K562 (cell line): ENCODE measurements at regions not wholly inside any gene's neighbourhood (a gene's known extent, or its start where the extent isn't known, plus 50 kb on each side); places are given as distances from the start of the nearest gene placed in this dataset.

Source experiments
- ATAC-seq: fragments of 200-7000 bp; cut with Tn5 transposase; 3 replicates; pipeline ENCODE4 v1.9.1; 2020; ENCODE audit warnings: moderate library complexity
- BruUV-seq: library from RNA; stranded (reverse); fragments of 400-500 nt; replicated peaks from 2 replicates; lab custom pipeline; 2021; lab: Mats Ljungman, UMichigan
- CTCF ChIA-PET: fragments of 300-600 bp; formaldehyde crosslinking; extraction: SDS; loops from one replicate; lab custom pipeline; 2021; ENCODE audit warnings: low intra/inter-chr PET ratio; lab: Yijun Ruan, JAX
- POLR2A ChIA-PET: fragments of 300-600, 350-650 bp; sonication (Branson Sonifier 250); formaldehyde crosslinking; extraction: SDS; loops from one replicate; lab custom pipeline; 2021; ENCODE audit warnings: antibody characterized with exemption, inconsistent platforms; lab: Yijun Ruan, JAX
- DNase-seq, 4 experiments: peaks; one replicate each; pipeline versions ENCODE4 v3.0.0 to v3.0.0-alpha.2; 2011 to 2018; ENCODE audit warnings: low spot score in 3 of 4, mixed read lengths in 3 of 4; ENCODE audit errors: extremely low read depth in 1 of 4
- FAIRE-seq: peaks from 2 replicates; lab custom pipeline; 2011; peaks lifted over from hg19 to GRCh38; lab: Jason Lieb, UNC
- H2AFZ ChIP-seq: 2 replicates; pipeline ENCODE4 v1.6.0; 2011; ENCODE audit warnings: low read depth, low read length, control low read depth, inconsistent platforms
- H3K27ac ChIP-seq: fragments of 200-600 bp; 3 replicates; pipeline ENCODE4 v1.8.0; 2011; ENCODE audit warnings: low read depth, mild to moderate bottlenecking, control low read depth, inconsistent platforms, low read length, moderate library complexity, mixed read lengths; ENCODE audit errors: extremely low read depth
- H3K27me3 ChIP-seq, 2 experiments: fragments of 300-600 bp in 1 of 2; 2 replicates in 1 of 2; 3 replicates in 1 of 2; pipeline versions ENCODE4 v1.6.0 to v1.8.0; 2011; ENCODE audit warnings: inconsistent platforms in 2 of 2, low read length in 2 of 2, mild to moderate bottlenecking in 1 of 2, mixed read lengths in 1 of 2, moderate library complexity in 1 of 2; ENCODE audit not compliant: control insufficient read depth in 2 of 2, insufficient read depth in 2 of 2
- H3K36me3 ChIP-seq: fragments of 300-600 bp; 3 replicates; pipeline ENCODE4 v1.8.0; 2011; ENCODE audit warnings: mild to moderate bottlenecking, low read length, inconsistent platforms; ENCODE audit not compliant: control insufficient read depth, insufficient read depth
- H3K4me1 ChIP-seq, 2 experiments: fragments of 200-600 bp in 1 of 2; replicated peaks in 1 of 2; 2 replicates in 1 of 2; 3 replicates in 1 of 2; pipeline versions ENCODE4 v1.5.1 to v1.8.0; 2011; ENCODE audit warnings: inconsistent platforms in 2 of 2, low read length in 2 of 2, mild to moderate bottlenecking in 1 of 2, mixed read lengths in 1 of 2, moderate library complexity in 1 of 2; ENCODE audit not compliant: control insufficient read depth in 2 of 2, insufficient read depth in 2 of 2
- H3K4me2 ChIP-seq: 2 replicates; pipeline ENCODE4 v1.6.1; 2011; ENCODE audit warnings: low read length, control low read depth, inconsistent platforms, mixed read lengths; ENCODE audit not compliant: insufficient read depth
- H3K4me3 ChIP-seq: fragments of 200-600 bp; sonication (generic), shearing (Covaris generic); 2 replicates; pipeline ENCODE4 v1.5.1; 2016; ENCODE audit warnings: control low read depth, inconsistent platforms
- H3K79me2 ChIP-seq: fragments of 200-600 bp; 3 replicates; pipeline ENCODE4 v1.8.0; 2011; ENCODE audit warnings: low read length, inconsistent platforms; ENCODE audit not compliant: control insufficient read depth, insufficient read depth
- H3K9ac ChIP-seq, 2 experiments: 2 replicates each; pipeline versions ENCODE4 v1.6.0 to v1.6.1; 2011; ENCODE audit warnings: low read depth in 2 of 2, low read length in 2 of 2, control low read depth in 1 of 2, inconsistent platforms in 1 of 2, mild to moderate bottlenecking in 1 of 2, mixed read lengths in 1 of 2; ENCODE audit not compliant: insufficient read depth in 1 of 2
- H3K9me1 ChIP-seq: one replicate; pipeline ENCODE4 v1.6.0; 2011; ENCODE audit warnings: inconsistent platforms, mild to moderate bottlenecking, low read length, moderate library complexity; ENCODE audit not compliant: control insufficient read depth, insufficient read depth
- H3K9me3 ChIP-seq: replicated peaks from 2 replicates; pipeline ENCODE4 v1.5.1; 2011; ENCODE audit warnings: low read depth, low read length, inconsistent platforms; ENCODE audit not compliant: control insufficient read depth, insufficient read depth
- H4K20me1 ChIP-seq: replicated peaks from 2 replicates; pipeline ENCODE4 v1.6.1; 2011; ENCODE audit warnings: low read length, inconsistent platforms, mixed read lengths; ENCODE audit not compliant: control insufficient read depth, insufficient read depth
- CBX5 ChIP-seq: IDR thresholded peaks from 2 replicates; pipeline ENCODE4 v1.6.1; 2014; ENCODE audit warnings: low read depth, borderline replicate concordance
- E2F3 ChIP-seq: fragments of 250-450 bp; sonication (Bioruptor Pico); IDR thresholded peaks from 2 replicates; pipeline ENCODE4 v1.4.0; 2020; ENCODE audit warnings: mild to moderate bottlenecking
- L3MBTL2 ChIP-seq: fragments of 450-650 bp; IDR thresholded peaks from 2 replicates; pipeline ENCODE4 v1.6.1; 2016; ENCODE audit warnings: mild to moderate bottlenecking, moderate library complexity
- MAZ ChIP-seq, 2 experiments: fragments of 450-650 bp in 1 of 2; sonication (generic) in 1 of 2; formaldehyde crosslinking; IDR thresholded peaks in 1 of 2; conservative IDR thresholded peaks in 1 of 2; 2 replicates each; pipeline versions ENCODE4 v1.4.0 to v1.5.0; 2020; ENCODE audit warnings: mild to moderate bottlenecking in 1 of 2, missing genetic modification reagents in 1 of 2
- MTA3 ChIP-seq: fragments of 450-650 bp; formaldehyde crosslinking; IDR thresholded peaks from 2 replicates; pipeline ENCODE4 v1.6.1; 2017; ENCODE audit warnings: mild to moderate bottlenecking, borderline replicate concordance
- RBBP5 ChIP-seq: fragments of 200-600 bp; sonication (generic); IDR thresholded peaks from 2 replicates; pipeline ENCODE4 v1.6.1; 2012; ENCODE audit warnings: borderline replicate concordance, mild to moderate bottlenecking, low read length, control low read depth, inconsistent platforms; ENCODE audit not compliant: insufficient read depth, poor library complexity, severe bottlenecking
- RBM22 ChIP-seq: fragments of 200-400 bp; formaldehyde crosslinking; IDR thresholded peaks from 2 replicates; pipeline ENCODE4 v1.6.1; 2018; ENCODE audit warnings: low read length, low read depth; ENCODE audit not compliant: poor library complexity, severe bottlenecking
- STAT5A ChIP-seq: IDR thresholded peaks from 2 replicates; pipeline ENCODE4 v1.6.1; 2012; ENCODE audit warnings: low read length, inconsistent platforms, borderline replicate concordance
- U2AF2 ChIP-seq: fragments of 200-400 bp; formaldehyde crosslinking; optimal IDR thresholded peaks from 2 replicates; pipeline ENCODE3; 2017; ENCODE audit warnings: low read depth, mild to moderate bottlenecking, low read length
- ZNF586 ChIP-seq: fragments of 450-650 bp; formaldehyde crosslinking; conservative IDR thresholded peaks from 2 replicates; pipeline ENCODE4 v1.4.0; 2020; ENCODE audit warnings: mild to moderate bottlenecking, moderate library complexity
- WGBS: fragments of 100-300 bp; shearing (Covaris generic); methylation state at CpG from one replicate; pipeline ENCODE4 v1.1.6; 2016; ENCODE audit warnings: low coverage, mixed read lengths; ENCODE audit not compliant: insufficient coverage; ENCODE audit errors: missing lambda C conversion rate; 5-methylcytosine and 5-hydroxymethylcytosine counted together
- in situ Hi-C: fragments of 300-500 bp; cut with MboI; formaldehyde crosslinking; loops from 4 replicates; pipeline ENCODE4 v1.15.0; 2018; ENCODE audit warnings: inconsistent platforms, mixed read lengths
- intact Hi-C: fragments of 100-400 bp; cut with micrococcal nuclease; formaldehyde crosslinking; loops from 2 replicates; pipeline ENCODE4 v1.14.2; 2022
- TF ChIP-seq, protein P1 (sequence below): IDR thresholded peaks from 2 replicates; pipeline ENCODE4 v1.6.1; 2011; ENCODE audit not compliant: insufficient read length; ENCODE audit errors: extremely low read depth
- TF ChIP-seq, protein P2 (sequence below): sonication (generic); formaldehyde crosslinking; IDR thresholded peaks from 2 replicates; pipeline ENCODE4 v1.8.0; 2022; ENCODE audit warnings: mild to moderate bottlenecking, missing genetic modification reagents, borderline replicate concordance

DNA sequence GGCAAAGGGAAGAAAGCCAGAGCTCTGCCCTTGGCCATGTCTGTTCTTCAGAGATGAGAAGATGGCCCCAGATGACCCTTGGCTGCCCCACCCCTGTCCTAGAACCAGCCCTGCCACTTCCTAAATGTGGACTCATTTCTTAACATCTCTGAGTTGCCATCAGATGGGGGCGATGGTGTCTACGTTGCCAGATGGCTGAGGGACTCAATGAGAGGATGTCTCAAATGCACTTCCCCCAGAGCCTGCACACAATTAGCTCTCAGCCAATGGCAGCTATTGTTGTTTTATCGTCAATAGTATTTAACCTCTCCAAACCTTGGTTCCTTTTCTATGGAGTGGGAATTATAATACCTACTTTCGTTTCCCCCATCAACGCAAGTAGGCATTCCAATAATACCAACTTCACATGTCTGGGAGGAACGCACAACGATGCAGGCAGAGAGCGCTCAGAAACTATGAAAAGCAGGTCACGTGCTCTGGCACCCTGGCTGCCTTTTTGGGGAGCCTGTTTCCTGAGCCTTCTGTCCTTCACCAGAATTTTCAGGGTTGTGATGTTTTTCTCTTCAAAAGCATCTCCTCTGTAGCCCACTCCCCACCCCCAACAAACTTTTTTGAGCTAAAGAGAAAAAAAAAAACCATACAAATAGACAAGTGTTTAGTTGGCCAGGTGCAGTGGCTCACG, 100.3 kb downstream of the MCFD2 start (continued):
- TF ChIP-seq CBX5 = no peak

DNA sequence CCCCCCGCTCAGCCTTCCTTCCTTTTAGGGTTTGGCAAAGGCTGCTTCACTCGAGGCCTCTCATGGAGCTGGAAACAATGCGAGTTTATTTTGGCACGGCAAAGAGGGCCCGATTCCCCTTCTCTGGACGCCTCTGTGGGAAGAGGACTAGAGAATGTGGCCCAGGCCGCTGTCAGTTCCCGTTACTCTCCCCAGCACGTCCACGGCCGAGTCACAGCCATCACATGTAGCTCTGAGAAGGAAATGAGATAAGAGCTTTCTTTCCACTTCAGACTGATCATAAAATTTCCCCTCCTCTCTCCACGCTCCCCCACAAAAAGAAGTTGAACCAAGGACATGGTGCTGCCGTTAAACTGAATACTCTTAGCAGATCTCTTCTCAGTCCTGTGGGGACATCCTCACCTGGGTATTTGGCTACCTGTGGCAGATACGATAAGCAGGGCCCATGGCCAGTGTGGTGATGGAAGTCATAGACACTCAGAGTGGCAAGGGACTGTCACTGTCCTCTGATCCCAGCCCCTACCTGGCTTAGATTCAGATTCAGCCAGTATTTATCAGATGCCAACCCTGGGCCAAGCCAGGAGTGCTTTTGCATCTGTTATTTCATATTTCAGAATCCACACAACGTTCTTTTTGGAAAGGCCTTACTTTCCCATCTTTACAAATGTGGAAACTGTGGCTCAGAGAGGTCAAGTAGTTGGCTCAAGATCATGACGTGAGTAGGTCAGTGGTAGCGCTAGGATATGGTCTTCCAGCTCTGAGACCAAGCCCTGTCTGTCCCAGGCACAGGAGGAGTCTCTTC, 101.2 kb downstream of the MCFD2 start:
- Histone ChIP-seq H3K9ac (peak overlapping the region in 1 of 2 experiments; percentile 47; a peak in 1 of 4 replicates), H3K4me1 (peaks cover 6 to 7% of the 10 kb centered on the region in 2 experiments; a peak in 3 of 5 replicates), H2AFZ (peak overlapping the region; percentile 22; the same call in 1 of the 2 replicates), H3K27me3 (peaks cover 16 to 47% of the 10 kb centered on the region in 2 experiments; a peak in 4 of 5 replicates), H3K79me2 (no peaks in the 10 kb centered on the region), H3K36me3 (no peaks in the 10 kb centered on the region), H3K27ac (no peak overlapping the region), H3K9me3 (no peaks in the 10 kb centered on the region), H3K4me3 (no peak overlapping the region), H4K20me1 (0 out of 2 replicates have a peak, but pooled peaks cover 3% of the 10 kb centered on the region), H3K9me1 (no peaks in the 10 kb centered on the region), H3K4me2 (no peak overlapping the region)
- intact Hi-C loops (no loop called here), in situ Hi-C loops (no loop called here)
- ATAC-seq (peak; percentile 35; the same call in 2 of the 3 replicates), DNase-seq (peak in 1 of 4 experiments; percentile 16), FAIRE-seq (no peak)
- CTCF ChIA-PET = no interaction called here
- no TSS peak for BruUV-seq
- POLR2A ChIA-PET = interaction anchor here (0.5 to 2.1 kb wide), 6 partner anchors 9 to 1560 kb away, joined by 3 to 7 read pairs (median 3); no protein-coding TSS in a partner anchor
- WGBS = 12% methylated on average over 17 of the region's 17 CpGs
- TF ChIP-seq ZNF586 (CRISPR knock-in tag) (no peak), U2AF2 (no peak), E2F3 (CRISPR knock-in tag) (no peak), STAT5A (no peak), L3MBTL2 (peak; percentile 49; the same call in 1 of the 2 replicates), MAZ (CRISPR knock-in tag; conservative IDR thresholded peaks at IDR 0.05 in 1 of 2, IDR thresholded peaks at IDR 0.05 in 1 of 2) (0 out of 4 replicates have a peak, but pooled peaks of 1 of the 2 experiments have one; percentile 24), RBBP5 (peak; percentile 26), MTA3 (no peak), RBM22 (no peak)
- TF ChIP-seq, protein P1, sequence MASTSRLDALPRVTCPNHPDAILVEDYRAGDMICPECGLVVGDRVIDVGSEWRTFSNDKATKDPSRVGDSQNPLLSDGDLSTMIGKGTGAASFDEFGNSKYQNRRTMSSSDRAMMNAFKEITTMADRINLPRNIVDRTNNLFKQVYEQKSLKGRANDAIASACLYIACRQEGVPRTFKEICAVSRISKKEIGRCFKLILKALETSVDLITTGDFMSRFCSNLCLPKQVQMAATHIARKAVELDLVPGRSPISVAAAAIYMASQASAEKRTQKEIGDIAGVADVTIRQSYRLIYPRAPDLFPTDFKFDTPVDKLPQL = no peak
- TF ChIP-seq, protein P2, sequence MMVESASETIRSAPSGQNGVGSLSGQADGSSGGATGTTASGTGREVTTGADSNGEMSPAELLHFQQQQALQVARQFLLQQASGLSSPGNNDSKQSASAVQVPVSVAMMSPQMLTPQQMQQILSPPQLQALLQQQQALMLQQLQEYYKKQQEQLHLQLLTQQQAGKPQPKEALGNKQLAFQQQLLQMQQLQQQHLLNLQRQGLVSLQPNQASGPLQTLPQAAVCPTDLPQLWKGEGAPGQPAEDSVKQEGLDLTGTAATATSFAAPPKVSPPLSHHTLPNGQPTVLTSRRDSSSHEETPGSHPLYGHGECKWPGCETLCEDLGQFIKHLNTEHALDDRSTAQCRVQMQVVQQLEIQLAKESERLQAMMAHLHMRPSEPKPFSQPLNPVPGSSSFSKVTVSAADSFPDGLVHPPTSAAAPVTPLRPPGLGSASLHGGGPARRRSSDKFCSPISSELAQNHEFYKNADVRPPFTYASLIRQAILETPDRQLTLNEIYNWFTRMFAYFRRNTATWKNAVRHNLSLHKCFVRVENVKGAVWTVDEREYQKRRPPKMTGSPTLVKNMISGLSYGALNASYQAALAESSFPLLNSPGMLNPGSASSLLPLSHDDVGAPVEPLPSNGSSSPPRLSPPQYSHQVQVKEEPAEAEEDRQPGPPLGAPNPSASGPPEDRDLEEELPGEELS = no peak
